ENCODE measurements at regions not wholly inside any gene's neighbourhood (a gene's known extent, or its start where the extent isn't known, plus 50 kb on each side); places are given as distances from the start of the nearest gene placed in this dataset.

DNA sequence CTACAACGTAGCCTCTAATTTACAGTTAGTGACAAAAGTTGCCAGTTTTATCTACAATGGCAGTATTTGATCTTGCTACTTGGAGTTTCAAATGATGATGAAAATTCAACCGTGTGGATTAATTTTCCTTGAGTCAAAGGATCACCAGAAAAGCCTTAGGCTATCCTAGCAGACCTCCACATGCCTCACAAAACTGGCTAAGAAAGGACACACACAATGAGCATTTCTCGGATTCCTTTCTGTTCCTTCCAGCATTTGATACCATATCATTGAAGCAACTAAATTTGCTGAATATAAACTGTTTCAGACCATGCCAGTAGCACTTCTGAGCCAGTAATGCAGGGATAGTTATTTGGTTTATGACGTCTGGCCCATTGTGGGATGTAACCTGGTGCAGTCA is 587.4 kb upstream of the MDFIC2 start:
- H3K4me3 ChIP-seq, result no peak overlapping the region
- no peaks in the 10 kb centered on the region for H3K4me1 ChIP-seq
- H3K36me3 ChIP-seq, result no peaks in the 10 kb centered on the region
- no peak overlapping the region for H3K27ac ChIP-seq
- intact Hi-C loops (cut with DNase I), result no loop called here
- DNase-seq (ENCODE audit: low spot score in 2 of 2), result no peak
- H3K9me3 ChIP-seq, result no peaks in the 10 kb centered on the region
- TF ChIP-seq, protein P1, sequence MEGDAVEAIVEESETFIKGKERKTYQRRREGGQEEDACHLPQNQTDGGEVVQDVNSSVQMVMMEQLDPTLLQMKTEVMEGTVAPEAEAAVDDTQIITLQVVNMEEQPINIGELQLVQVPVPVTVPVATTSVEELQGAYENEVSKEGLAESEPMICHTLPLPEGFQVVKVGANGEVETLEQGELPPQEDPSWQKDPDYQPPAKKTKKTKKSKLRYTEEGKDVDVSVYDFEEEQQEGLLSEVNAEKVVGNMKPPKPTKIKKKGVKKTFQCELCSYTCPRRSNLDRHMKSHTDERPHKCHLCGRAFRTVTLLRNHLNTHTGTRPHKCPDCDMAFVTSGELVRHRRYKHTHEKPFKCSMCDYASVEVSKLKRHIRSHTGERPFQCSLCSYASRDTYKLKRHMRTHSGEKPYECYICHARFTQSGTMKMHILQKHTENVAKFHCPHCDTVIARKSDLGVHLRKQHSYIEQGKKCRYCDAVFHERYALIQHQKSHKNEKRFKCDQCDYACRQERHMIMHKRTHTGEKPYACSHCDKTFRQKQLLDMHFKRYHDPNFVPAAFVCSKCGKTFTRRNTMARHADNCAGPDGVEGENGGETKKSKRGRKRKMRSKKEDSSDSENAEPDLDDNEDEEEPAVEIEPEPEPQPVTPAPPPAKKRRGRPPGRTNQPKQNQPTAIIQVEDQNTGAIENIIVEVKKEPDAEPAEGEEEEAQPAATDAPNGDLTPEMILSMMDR (IDR thresholded peaks at IDR 0.05), result no peak
- H3K27me3 ChIP-seq, result no peaks in the 10 kb centered on the region

DNA sequence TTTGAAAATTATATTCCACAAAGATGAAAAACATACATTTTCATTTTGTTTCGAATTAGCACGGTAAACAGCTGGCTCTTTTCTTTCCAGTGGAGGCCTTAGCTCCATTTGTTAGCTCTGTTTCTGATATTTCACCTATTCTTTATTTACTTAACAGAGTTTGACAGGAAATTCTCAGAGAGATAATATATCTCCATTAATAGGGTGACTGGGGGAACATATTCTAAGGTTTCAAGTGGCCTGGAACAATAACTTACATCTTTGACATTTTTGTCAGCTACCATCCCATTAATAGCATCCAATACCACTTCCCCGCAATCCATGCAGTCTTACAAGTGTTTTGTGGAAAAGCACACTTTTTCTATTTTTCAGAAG is 577.6 kb upstream of the MDFIC2 start:
- Histone ChIP-seq H3K27me3 (no peaks in the 10 kb centered on the region), H3K4me3 (no peak overlapping the region), H3K9me3 (no peaks in the 10 kb centered on the region), H3K4me1 (peaks cover 3 to 17% of the 10 kb centered on the region in 2 donors), H3K27ac (peak overlapping the region; percentile 78), H3K36me3 (no peaks in the 10 kb centered on the region)
- TF ChIP-seq, protein P1 (IDR thresholded peaks at IDR 0.05), result no peak
- no peak for DNase-seq (ENCODE audit: low spot score in 2 of 2)
- intact Hi-C loops (cut with DNase I), result no loop called here

DNA sequence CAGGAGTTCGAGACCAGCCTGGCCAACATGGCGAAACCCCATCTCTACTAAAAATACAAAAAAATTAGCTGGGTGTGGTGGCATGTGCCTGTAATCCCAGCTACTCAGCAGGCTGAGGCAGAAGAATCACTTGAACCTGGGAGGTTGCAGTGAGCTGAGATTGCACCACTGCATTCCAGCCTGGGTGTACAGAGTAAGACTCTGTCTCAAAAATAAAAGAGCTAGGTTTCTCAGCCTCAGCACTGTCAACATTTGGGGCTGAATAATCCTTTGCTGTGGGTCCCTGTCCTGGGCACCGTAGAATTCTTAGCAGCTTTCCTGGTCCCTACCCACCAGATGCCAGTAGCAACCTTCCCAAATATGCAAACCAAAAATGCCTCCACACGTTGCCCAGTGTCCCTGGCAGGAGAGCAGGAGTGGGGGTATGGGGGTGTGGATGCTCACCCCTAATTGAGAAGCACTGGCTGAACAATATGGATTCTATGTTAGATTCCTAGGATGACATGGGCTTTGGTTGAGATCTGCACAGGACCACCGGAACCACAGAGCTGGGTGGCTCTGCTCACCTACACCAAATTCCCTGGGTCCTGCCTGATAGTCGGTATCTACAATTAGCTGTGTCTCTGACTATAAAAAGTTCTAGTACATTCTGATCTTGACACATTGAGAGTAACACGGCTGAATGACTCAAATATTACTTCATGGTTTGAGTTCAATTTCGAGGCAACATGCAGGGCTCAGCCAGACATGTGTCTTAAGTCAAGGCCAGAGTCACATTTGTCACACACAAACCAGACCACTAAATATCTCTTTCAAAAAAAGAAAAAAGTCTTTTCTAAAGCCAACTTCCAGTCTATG is 577.0 kb upstream of the MDFIC2 start:
- Histone ChIP-seq H3K36me3 (no peaks in the 10 kb centered on the region), H3K4me1 (peaks cover 3 to 17% of the 10 kb centered on the region in 2 donors), H3K27ac (peak overlapping the region; percentile 78), H3K4me3 (no peak overlapping the region), H3K27me3 (no peaks in the 10 kb centered on the region), H3K9me3 (no peaks in the 10 kb centered on the region)
- DNase-seq (ENCODE audit: low spot score in 2 of 2), result peak in 1 of 2 donors; percentile 78
- intact Hi-C loops (cut with DNase I), result loop anchor here (5.0 to 10.0 kb wide), 3 partner anchors 82 to 415 kb away; no protein-coding TSS in a partner anchor
- TF ChIP-seq, protein P1 (IDR thresholded peaks at IDR 0.05), result no peak

DNA sequence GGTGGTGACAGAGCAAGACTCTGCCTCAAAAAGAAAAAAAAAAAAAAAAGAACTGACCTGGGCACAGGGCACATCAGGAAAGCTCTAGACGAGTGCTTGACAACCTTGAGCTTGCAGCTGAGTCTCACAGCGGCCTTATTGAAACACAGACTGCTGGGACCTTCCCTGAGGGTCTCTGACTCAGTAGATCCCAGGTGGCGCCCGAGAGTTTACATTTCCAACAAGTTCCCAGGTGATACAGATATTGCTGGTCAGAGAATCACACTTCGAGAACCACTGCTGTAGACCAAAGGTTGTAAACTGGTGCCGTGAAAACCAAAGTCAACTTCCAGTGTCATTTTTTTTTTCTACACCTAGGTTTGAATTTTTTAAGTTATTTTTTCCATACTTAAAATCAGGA is 573.2 kb upstream of the MDFIC2 start:
- H3K36me3 ChIP-seq, result no peaks in the 10 kb centered on the region
- H3K27ac ChIP-seq, result no peak overlapping the region
- H3K4me1 ChIP-seq, result peaks cover 3 to 17% of the 10 kb centered on the region in 2 donors
- no peak for DNase-seq (ENCODE audit: low spot score in 2 of 2)
- H3K4me3 ChIP-seq, result no peak overlapping the region
- H3K27me3 ChIP-seq, result no peaks in the 10 kb centered on the region
- TF ChIP-seq, protein P1 (IDR thresholded peaks at IDR 0.05), result no peak
- no peaks in the 10 kb centered on the region for H3K9me3 ChIP-seq
- intact Hi-C loops (cut with DNase I), result loop anchor here (5.0 to 10.0 kb wide), 3 partner anchors 78 to 419 kb away; no protein-coding TSS in a partner anchor

DNA sequence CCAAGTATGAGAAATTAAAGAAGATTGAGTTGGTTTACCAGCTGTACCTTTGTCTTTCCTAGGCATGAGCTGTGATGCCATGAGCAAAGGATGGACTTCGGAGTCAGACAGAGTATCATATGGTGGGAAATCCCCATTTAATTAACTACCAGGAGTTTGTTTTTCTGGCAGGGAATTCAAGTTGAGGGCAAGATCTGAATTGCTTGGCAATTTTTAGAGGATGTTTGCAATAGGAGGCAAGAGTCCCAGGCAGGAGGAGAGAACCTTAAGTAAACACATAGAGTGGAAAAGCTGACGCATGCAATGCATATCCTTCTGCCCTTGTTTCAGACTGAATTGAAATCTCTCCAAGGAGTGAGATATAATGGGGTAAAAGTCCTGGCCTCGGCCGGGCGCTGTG is 569.7 kb upstream of the MDFIC2 start:
- Histone ChIP-seq H3K4me1 (no peaks in the 10 kb centered on the region), H3K9me3 (no peaks in the 10 kb centered on the region), H3K27ac (no peak overlapping the region), H3K4me3 (no peak overlapping the region), H3K36me3 (no peaks in the 10 kb centered on the region), H3K27me3 (no peaks in the 10 kb centered on the region)
- intact Hi-C loops (cut with DNase I), result loop anchor here (10.0 kb wide), 1 partner anchor 423 kb away; no protein-coding TSS in a partner anchor
- TF ChIP-seq, protein P1 (IDR thresholded peaks at IDR 0.05), result no peak
- no peak for DNase-seq (ENCODE audit: low spot score in 2 of 2)

Measured in ascending aorta (tissue), 2 donors.